PC-3 (cell line): ENCODE measurements at regions not wholly inside any gene's neighbourhood (a gene's known extent, or its start where the extent isn't known, plus 50 kb on each side); places are given as distances from the start of the nearest gene placed in this dataset.

Source experiments
- ATAC-seq: fragments of 200-7000 bp; cut with Tn5 transposase; 2 replicates; pipeline ENCODE4 v1.9.1; 2020; ENCODE audit warnings: mild to moderate bottlenecking, moderate library complexity
- BruUV-seq: library from RNA; stranded (reverse); fragments of 400-500 nt; replicated peaks from 2 replicates; lab custom pipeline; 2021; lab: Mats Ljungman, UMichigan
- CTCF ChIA-PET: fragments of 300-600 bp; sonication (Branson Sonifier 250); formaldehyde crosslinking; loops from one replicate; lab custom pipeline; 2022; ENCODE audit warnings: antibody characterized with exemption; lab: Charles Lee
- POLR2A ChIA-PET: fragments of 300-600 bp; sonication (Branson Sonifier 250); formaldehyde crosslinking; loops from one replicate; lab custom pipeline; 2022; ENCODE audit warnings: antibody characterized with exemption; ENCODE audit not compliant: unreplicated experiment; lab: Charles Lee
- DNase-seq: peaks from one replicate; pipeline ENCODE4 v3.0.0-alpha.2; 2015
- H2AFZ ChIP-seq: fragments of 300-600 bp; sonication (generic); 2 replicates; pipeline ENCODE4 v1.6.0; 2016; ENCODE audit warnings: antibody characterized with exemption, low read length
- H3F3A ChIP-seq: fragments of 300-600 bp; sonication (generic); one replicate; pipeline ENCODE4 v1.6.0; 2017; ENCODE audit warnings: antibody characterized with exemption, low read length, control low read depth, mild to moderate bottlenecking; ENCODE audit not compliant: unreplicated experiment
- H3K27ac ChIP-seq: fragments of 300-600 bp; sonication (generic); 2 replicates; pipeline ENCODE4 v1.5.1; 2016; ENCODE audit warnings: mild to moderate bottlenecking, low read length
- H3K27me3 ChIP-seq: fragments of 300-600 bp; sonication (generic); 2 replicates; pipeline ENCODE4 v1.6.1; 2016; ENCODE audit warnings: low read length, mixed read lengths
- H3K36me3 ChIP-seq: fragments of 300-600 bp; sonication (generic); 2 replicates; pipeline ENCODE4 v1.6.1; 2016; ENCODE audit warnings: low read depth, mixed run types, low read length, mixed read lengths
- H3K4me1 ChIP-seq: fragments of 300-600 bp; sonication (generic); 2 replicates; pipeline ENCODE4 v1.5.1; 2016; ENCODE audit warnings: low read length; ENCODE audit not compliant: insufficient read depth
- H3K4me2 ChIP-seq: fragments of 300-600 bp; sonication (generic); 2 replicates; pipeline ENCODE4 v1.6.0; 2016; ENCODE audit warnings: low read length
- H3K4me3 ChIP-seq: fragments of 300-600 bp; sonication (generic); 2 replicates; pipeline ENCODE4 v1.5.1; 2016; ENCODE audit warnings: mild to moderate bottlenecking, low read length, mixed read lengths
- H3K79me2 ChIP-seq: fragments of 300-600 bp; sonication (generic); 2 replicates; pipeline ENCODE4 v1.6.1; 2017; ENCODE audit warnings: low read length, mixed read lengths
- H3K9ac ChIP-seq: fragments of 300-600 bp; sonication (generic); 2 replicates; pipeline ENCODE4 v1.6.0; 2016; ENCODE audit warnings: mild to moderate bottlenecking, low read length
- H3K9me2 ChIP-seq: fragments of 300-600 bp; sonication (generic); replicated peaks from 2 replicates; pipeline ENCODE4 v1.6.1; 2016; ENCODE audit warnings: mixed run types, low read length, mixed read lengths
- H3K9me3 ChIP-seq: fragments of 300-600 bp; sonication (generic); 2 replicates; pipeline ENCODE4 v1.6.1; 2016; ENCODE audit warnings: low read length, mixed read lengths
- H4K20me1 ChIP-seq: fragments of 300-600 bp; sonication (generic); 2 replicates; pipeline ENCODE4 v1.6.1; 2016; ENCODE audit warnings: low read length, mixed read lengths
- CTCF ChIP-seq: fragments of 300-600 bp; sonication (generic); conservative IDR thresholded peaks from 2 replicates; pipeline ENCODE4 v1.5.1; 2017; ENCODE audit warnings: antibody characterized with exemption, low read depth, mild to moderate bottlenecking, low read length
- EZH2 ChIP-seq: fragments of 300-600 bp; sonication (generic); IDR thresholded peaks from one replicate; pipeline ENCODE4 v1.6.1; 2017; ENCODE audit warnings: antibody characterized with exemption, mild to moderate bottlenecking, low read length; ENCODE audit not compliant: unreplicated experiment
- EZH2phosphoT487 ChIP-seq: fragments of 300-600 bp; sonication (generic); IDR thresholded peaks from 2 replicates; pipeline ENCODE4 v1.6.1; 2018; ENCODE audit warnings: mild to moderate bottlenecking, antibody characterized with exemption, low read length, borderline replicate concordance
- intact Hi-C: fragments of 100-400 bp; cut with micrococcal nuclease; formaldehyde crosslinking; loops from 2 replicates; pipeline ENCODE4 v1.9.0; 2023

DNA sequence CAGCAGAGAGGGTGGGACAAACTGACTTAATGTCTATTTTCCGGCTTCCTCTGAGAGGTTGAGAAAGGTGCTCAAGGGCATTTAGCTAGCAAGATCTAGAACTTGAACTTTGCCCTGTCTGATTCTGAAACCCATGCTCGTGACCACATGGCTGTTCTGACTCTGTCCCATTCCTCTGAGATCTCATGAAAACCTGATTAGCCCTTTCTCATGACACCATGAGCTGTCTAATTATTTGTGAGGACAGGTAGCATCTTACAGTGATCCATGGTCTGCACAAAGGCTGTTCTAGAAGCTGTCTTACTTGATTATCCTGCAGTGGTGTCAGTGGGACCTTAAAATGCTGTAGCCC lies 89.6 kb upstream of the TOX2 start:
- H3K36me3 ChIP-seq = no peaks in the 10 kb centered on the region
- no peak overlapping the region for H3K4me2 ChIP-seq
- H3K4me1 ChIP-seq = peaks cover 5% of the 10 kb centered on the region; the same call in 1 of the 2 replicates
- no peak overlapping the region for H3K4me3 ChIP-seq
- TF ChIP-seq EZH2phosphoT487 (no peak), EZH2 (no peak), CTCF (no peak)
- no peaks in the 10 kb centered on the region for H3K9me3 ChIP-seq
- no peaks in the 10 kb centered on the region for H3K27me3 ChIP-seq
- no peak overlapping the region for H2AFZ ChIP-seq
- H3K9me2 ChIP-seq = no peaks in the 10 kb centered on the region
- DNase-seq (no peak), ATAC-seq (no peak)
- CTCF ChIA-PET = no interaction called here
- POLR2A ChIA-PET = no interaction called here
- H4K20me1 ChIP-seq = no peaks in the 10 kb centered on the region
- H3K27ac ChIP-seq = no peak overlapping the region
- BruUV-seq = no TSS peak
- H3K9ac ChIP-seq = no peak overlapping the region
- no peaks in the 10 kb centered on the region for H3F3A ChIP-seq
- H3K79me2 ChIP-seq = no peaks in the 10 kb centered on the region
- intact Hi-C loops = no loop called here

DNA sequence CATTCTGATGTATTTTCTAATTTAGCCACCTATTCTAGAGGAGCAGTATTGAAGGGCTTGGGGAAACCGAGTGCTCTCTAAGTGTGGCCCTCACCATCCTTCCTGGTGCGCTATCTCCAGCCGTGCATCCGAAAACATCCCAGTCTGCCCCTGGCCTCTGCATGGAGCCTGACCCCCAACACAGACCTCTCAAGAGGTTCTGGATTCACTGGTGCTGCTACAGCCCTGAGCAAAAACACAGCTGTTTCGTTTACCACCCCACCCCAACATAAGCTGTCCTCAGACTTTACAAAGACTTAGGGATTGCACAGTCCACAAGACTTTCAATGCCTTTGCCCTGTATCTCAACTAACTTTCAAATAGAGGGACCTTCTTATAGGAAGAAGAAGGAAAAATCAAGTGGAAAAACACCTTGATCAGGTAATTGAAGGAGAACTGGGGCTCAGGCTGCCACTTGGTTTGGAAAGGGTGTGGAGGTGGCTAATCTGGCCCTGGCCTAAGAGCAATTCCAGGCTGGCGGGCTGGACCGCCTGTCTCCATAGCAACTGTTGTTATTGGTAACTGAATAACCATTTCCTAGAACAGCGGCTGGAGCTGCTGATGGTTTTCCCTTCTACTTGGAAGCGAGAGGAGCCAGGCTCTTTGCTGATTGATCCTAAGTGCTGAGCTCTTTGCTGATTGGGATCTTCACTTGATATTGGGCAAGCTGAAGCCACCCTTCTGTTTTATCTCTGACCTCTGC lies 90.2 kb upstream of the TOX2 start:
- no peak overlapping the region for H3K27ac ChIP-seq
- CTCF ChIA-PET = no interaction called here
- H2AFZ ChIP-seq = no peak overlapping the region
- no peak for TF ChIP-seq EZH2
- TF ChIP-seq CTCF = no peak
- TF ChIP-seq EZH2phosphoT487 = no peak
- no peaks in the 10 kb centered on the region for H3K36me3 ChIP-seq
- BruUV-seq = no TSS peak
- H3K4me3 ChIP-seq = no peak overlapping the region
- H3F3A ChIP-seq = no peaks in the 10 kb centered on the region
- ATAC-seq (no peak), DNase-seq (peak; percentile 37)
- H3K9me3 ChIP-seq = no peaks in the 10 kb centered on the region
- no peak overlapping the region for H3K4me2 ChIP-seq
- intact Hi-C loops = no loop called here
- H4K20me1 ChIP-seq = no peaks in the 10 kb centered on the region
- H3K4me1 ChIP-seq = peaks cover 5% of the 10 kb centered on the region; the same call in 1 of the 2 replicates
- POLR2A ChIA-PET = no interaction called here
- H3K79me2 ChIP-seq = no peaks in the 10 kb centered on the region
- no peaks in the 10 kb centered on the region for H3K9me2 ChIP-seq
- no peak overlapping the region for H3K9ac ChIP-seq
- H3K27me3 ChIP-seq = no peaks in the 10 kb centered on the region

DNA sequence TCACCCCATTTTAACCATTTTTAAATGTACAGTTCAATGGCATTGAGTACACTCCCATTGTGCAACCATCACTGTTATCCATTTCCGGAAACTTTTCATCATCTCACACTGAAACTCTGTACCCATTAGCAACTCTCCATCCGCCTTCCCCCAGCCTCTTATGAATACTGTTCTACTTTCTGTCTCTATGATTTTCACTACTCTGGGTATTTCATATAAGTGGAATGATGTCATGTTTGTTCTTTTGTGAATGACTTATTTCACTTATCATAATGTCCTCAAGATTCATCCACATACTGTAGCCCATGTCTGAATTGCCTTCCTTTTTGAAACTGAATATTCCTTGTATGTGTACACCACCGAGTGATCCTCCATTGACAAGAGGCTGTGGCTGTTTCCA lies 92.9 kb upstream of the TOX2 start:
- Histone ChIP-seq H3K4me1 (peaks cover 5% of the 10 kb centered on the region; the same call in 1 of the 2 replicates), H3K9ac (no peak overlapping the region), H3F3A (no peaks in the 10 kb centered on the region), H3K27ac (no peak overlapping the region), H2AFZ (no peak overlapping the region), H3K36me3 (no peaks in the 10 kb centered on the region), H3K27me3 (no peaks in the 10 kb centered on the region), H3K4me2 (no peak overlapping the region), H3K9me2 (no peaks in the 10 kb centered on the region), H4K20me1 (no peaks in the 10 kb centered on the region), H3K4me3 (no peak overlapping the region), H3K9me3 (no peaks in the 10 kb centered on the region), H3K79me2 (no peaks in the 10 kb centered on the region)
- intact Hi-C loops = no loop called here
- no TSS peak for BruUV-seq
- DNase-seq (no peak), ATAC-seq (no peak)
- TF ChIP-seq CTCF (no peak), EZH2phosphoT487 (no peak), EZH2 (no peak)
- ChIA-PET POLR2A (no interaction called here), CTCF (no interaction called here)
